CD4-positive, alpha-beta memory T cell (primary cell): ENCODE measurements at regions not wholly inside any gene's neighbourhood (a gene's known extent, or its start where the extent isn't known, plus 50 kb on each side); places are given as distances from the start of the nearest gene placed in this dataset.

Source experiments
- CTCF ChIA-PET: fragments of 350-600 bp; sonication (Branson Sonifier 250); formaldehyde crosslinking; loops from one replicate; lab custom pipeline; 2021; ENCODE audit warnings: inconsistent platforms; ENCODE audit not compliant: partially characterized antibody; lab: Charles Lee
- POLR2A ChIA-PET: fragments of 350-600 bp; sonication (Branson Sonifier 250); formaldehyde crosslinking; loops from one replicate; lab custom pipeline; 2021; ENCODE audit not compliant: partially characterized antibody; lab: Charles Lee
- DNase-seq, 5 donors: peaks; one replicate each; pipeline versions ENCODE4 v3.0.0 to v3.0.0-alpha.2; 2020 to 2022; ENCODE audit warnings: mixed read lengths in 1 of 5
- H3K27ac ChIP-seq: one replicate; pipeline ENCODE4 v1.7.0; 2013; ENCODE audit warnings: low read depth, low read length
- H3K27me3 ChIP-seq: 2 replicates; pipeline ENCODE4 v1.7.0; 2013; ENCODE audit warnings: mild to moderate bottlenecking, low read length, moderate library complexity; ENCODE audit not compliant: insufficient read depth
- H3K36me3 ChIP-seq: 2 replicates; pipeline ENCODE4 v1.7.0; 2013; ENCODE audit warnings: mild to moderate bottlenecking, low read length, moderate library complexity; ENCODE audit not compliant: insufficient read depth
- H3K4me1 ChIP-seq: 2 replicates; pipeline ENCODE4 v1.7.0; 2013; ENCODE audit warnings: mild to moderate bottlenecking, low read length, moderate library complexity; ENCODE audit not compliant: insufficient read depth
- H3K4me3 ChIP-seq, 2 donors: one replicate each; pipeline ENCODE4 v1.7.0; 2013; ENCODE audit warnings: low read length in 2 of 2, mild to moderate bottlenecking in 1 of 2
- H3K9me3 ChIP-seq, 2 donors: one replicate each; pipeline ENCODE4 v1.7.0; 2013; ENCODE audit warnings: low read length in 2 of 2, control low read depth in 1 of 2; ENCODE audit not compliant: control insufficient read depth in 1 of 2
- H3K27ac Mint-ChIP-seq, 7 donors: one replicate each; pipeline ENCODE4 v1.8.0; 2020 to 2021; ENCODE audit warnings: mixed read lengths in 7 of 7, mild to moderate bottlenecking in 6 of 7, inconsistent platforms in 3 of 7, moderate library complexity in 3 of 7
- H3K27me3 Mint-ChIP-seq, 2 donors: one replicate each; pipeline ENCODE4 v1.8.0; 2020 to 2021; ENCODE audit warnings: mixed read lengths in 2 of 2
- H3K36me3 Mint-ChIP-seq, 2 donors: one replicate each; pipeline ENCODE4 v1.8.0; 2020 to 2021; ENCODE audit warnings: mixed read lengths in 2 of 2, inconsistent platforms in 1 of 2, mild to moderate bottlenecking in 1 of 2
- H3K4me1 Mint-ChIP-seq, 4 donors: one replicate each; pipeline ENCODE4 v1.8.0; 2020 to 2021; ENCODE audit warnings: mixed read lengths in 4 of 4, mild to moderate bottlenecking in 1 of 4
- H3K4me3 Mint-ChIP-seq, 8 donors: one replicate each; pipeline ENCODE4 v1.8.0; 2020 to 2021; ENCODE audit warnings: mixed read lengths in 8 of 8, mild to moderate bottlenecking in 7 of 8, moderate library complexity in 6 of 8, inconsistent platforms in 3 of 8
- H3K9me3 Mint-ChIP-seq, 8 donors: one replicate each; pipeline ENCODE4 v1.8.0; 2020 to 2021; ENCODE audit warnings: mixed read lengths in 8 of 8, mild to moderate bottlenecking in 5 of 8, inconsistent platforms in 3 of 8, moderate library complexity in 1 of 8
- intact Hi-C: fragments of 100-400 bp; cut with micrococcal nuclease; formaldehyde crosslinking; loops from one replicate; pipeline ENCODE4 v1.15.1; 2023

GRCh38 chr2:156191527-156191926 lies 141.0 kb downstream of the NR4A2 start:
- intact Hi-C loops = loop anchor here (5.0 kb wide), 1 partner anchor 146 kb away; no protein-coding TSS in a partner anchor
- Mint-ChIP-seq H3K4me1 (no peaks in the 10 kb centered on the region), H3K27me3 (no peaks in the 10 kb centered on the region), H3K27ac (no peak overlapping the region), H3K4me3 (no peak overlapping the region), H3K9me3 (peaks cover 0 to 2% (median 0%) of the 10 kb centered on the region in 8 donors), H3K36me3 (no peaks in the 10 kb centered on the region)
- ChIA-PET CTCF (interaction anchor here (2.6 kb wide), 1 partner anchor 398 kb away, joined by 14 read pairs; no protein-coding TSS in a partner anchor), POLR2A (no interaction called here)
- Histone ChIP-seq H3K27ac (no peak overlapping the region), H3K9me3 (no peaks in the 10 kb centered on the region), H3K36me3 (no peaks in the 10 kb centered on the region), H3K27me3 (no peaks in the 10 kb centered on the region), H3K4me1 (no peaks in the 10 kb centered on the region), H3K4me3 (no peak overlapping the region)
- no peak for DNase-seq

DNA sequence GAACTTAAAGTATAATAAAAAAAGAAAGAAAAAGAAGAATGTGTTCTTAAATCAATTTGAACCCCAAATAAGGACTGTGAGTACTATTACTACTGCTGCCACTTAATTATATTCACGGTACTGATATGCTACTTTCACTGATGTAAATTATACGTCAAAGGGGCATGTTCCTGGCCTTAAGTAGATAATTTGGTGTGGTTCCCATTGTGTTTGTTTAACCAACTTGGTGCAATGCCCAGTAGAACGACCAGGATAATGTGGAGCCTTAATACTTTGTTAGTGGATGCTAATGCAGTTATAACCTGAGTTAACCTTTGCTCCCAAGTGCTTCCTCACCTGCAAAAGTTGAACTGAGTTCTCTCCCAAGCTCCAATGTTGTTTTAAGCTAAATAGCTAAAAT lies 142.0 kb downstream of the NR4A2 start:
- Histone ChIP-seq H3K27ac (no peak overlapping the region), H3K27me3 (no peaks in the 10 kb centered on the region), H3K9me3 (no peaks in the 10 kb centered on the region), H3K4me3 (no peak overlapping the region), H3K36me3 (no peaks in the 10 kb centered on the region), H3K4me1 (no peaks in the 10 kb centered on the region)
- no peaks in the 10 kb centered on the region for H3K36me3 Mint-ChIP-seq
- no peaks in the 10 kb centered on the region for H3K4me1 Mint-ChIP-seq
- peaks cover 0 to 2% (median 0%) of the 10 kb centered on the region in 8 donors for H3K9me3 Mint-ChIP-seq
- peaks cover under 1% of the 10 kb centered on the region in 2 donors for H3K27me3 Mint-ChIP-seq
- ChIA-PET CTCF (interaction anchor here (1.3 kb wide), 1 partner anchor 397 kb away, joined by 3 read pairs; no protein-coding TSS in a partner anchor), POLR2A (no interaction called here)
- no peak overlapping the region for H3K27ac Mint-ChIP-seq
- intact Hi-C loops = loop anchor here (5.0 kb wide), 1 partner anchor 147 kb away; no protein-coding TSS in a partner anchor
- no peak for DNase-seq
- H3K4me3 Mint-ChIP-seq = no peak overlapping the region

GRCh38 chr2:156189584-156189983 lies 142.9 kb downstream of the NR4A2 start:
- CTCF ChIA-PET = interaction anchor here (1.3 kb wide), 1 partner anchor 398 kb away, joined by 3 read pairs; no protein-coding TSS in a partner anchor
- Histone ChIP-seq H3K4me1 (no peaks in the 10 kb centered on the region), H3K27me3 (no peaks in the 10 kb centered on the region), H3K4me3 (no peak overlapping the region), H3K9me3 (no peaks in the 10 kb centered on the region), H3K36me3 (no peaks in the 10 kb centered on the region), H3K27ac (no peak overlapping the region)
- no peak overlapping the region for H3K4me3 Mint-ChIP-seq
- POLR2A ChIA-PET = no interaction called here
- H3K4me1 Mint-ChIP-seq = no peaks in the 10 kb centered on the region
- H3K27me3 Mint-ChIP-seq = peaks cover 1 to 4% of the 10 kb centered on the region in 2 donors
- no peak for DNase-seq
- no peak overlapping the region for H3K27ac Mint-ChIP-seq
- H3K9me3 Mint-ChIP-seq = peaks cover 0 to 2% (median 0%) of the 10 kb centered on the region in 8 donors
- intact Hi-C loops = no loop called here
- H3K36me3 Mint-ChIP-seq = no peaks in the 10 kb centered on the region

GRCh38 chr2:156189143-156189542 lies 143.4 kb downstream of the NR4A2 start:
- Mint-ChIP-seq H3K9me3 (peaks cover 0 to 2% (median 0%) of the 10 kb centered on the region in 8 donors), H3K27ac (no peak overlapping the region), H3K36me3 (no peaks in the 10 kb centered on the region), H3K4me3 (no peak overlapping the region), H3K4me1 (no peaks in the 10 kb centered on the region), H3K27me3 (peaks cover 1 to 7% of the 10 kb centered on the region in 2 donors)
- ChIA-PET CTCF (no interaction called here), POLR2A (no interaction called here)
- Histone ChIP-seq H3K36me3 (no peaks in the 10 kb centered on the region), H3K4me3 (no peak overlapping the region), H3K9me3 (no peaks in the 10 kb centered on the region), H3K27me3 (no peaks in the 10 kb centered on the region), H3K27ac (no peak overlapping the region), H3K4me1 (no peaks in the 10 kb centered on the region)
- no peak for DNase-seq
- intact Hi-C loops = no loop called here

DNA sequence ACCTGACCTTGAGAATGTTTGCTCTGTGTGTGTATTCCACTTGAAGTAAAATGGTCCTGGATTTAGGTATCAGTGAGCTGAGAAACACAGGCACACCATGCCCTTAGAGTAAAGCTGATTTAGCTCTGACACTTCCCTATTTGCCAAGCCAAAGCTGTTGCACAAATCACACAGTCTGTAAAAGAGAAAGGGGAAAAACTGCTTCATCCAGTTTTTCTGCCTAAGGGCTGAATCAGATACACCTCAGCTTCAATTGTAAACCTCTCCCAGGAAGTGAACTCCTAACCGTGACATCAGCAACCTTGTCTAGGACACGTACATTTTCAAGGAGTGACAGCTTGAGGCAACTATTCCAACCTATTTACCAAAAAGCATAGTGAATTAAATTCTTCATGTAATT lies 150.4 kb downstream of the NR4A2 start:
- ChIA-PET CTCF (no interaction called here), POLR2A (no interaction called here)
- no peaks in the 10 kb centered on the region for H3K4me1 Mint-ChIP-seq
- intact Hi-C loops = no loop called here
- no peaks in the 10 kb centered on the region for H3K36me3 ChIP-seq
- no peak overlapping the region for H3K4me3 Mint-ChIP-seq
- no peak for DNase-seq
- no peak overlapping the region for H3K27ac Mint-ChIP-seq
- H3K9me3 ChIP-seq = no peaks in the 10 kb centered on the region
- H3K27me3 ChIP-seq = no peaks in the 10 kb centered on the region
- H3K4me3 ChIP-seq = no peak overlapping the region
- peaks cover 4 to 15% of the 10 kb centered on the region in 2 donors for H3K27me3 Mint-ChIP-seq
- H3K9me3 Mint-ChIP-seq = no peaks in the 10 kb centered on the region
- H3K27ac ChIP-seq = no peak overlapping the region
- no peaks in the 10 kb centered on the region for H3K36me3 Mint-ChIP-seq
- no peaks in the 10 kb centered on the region for H3K4me1 ChIP-seq

DNA sequence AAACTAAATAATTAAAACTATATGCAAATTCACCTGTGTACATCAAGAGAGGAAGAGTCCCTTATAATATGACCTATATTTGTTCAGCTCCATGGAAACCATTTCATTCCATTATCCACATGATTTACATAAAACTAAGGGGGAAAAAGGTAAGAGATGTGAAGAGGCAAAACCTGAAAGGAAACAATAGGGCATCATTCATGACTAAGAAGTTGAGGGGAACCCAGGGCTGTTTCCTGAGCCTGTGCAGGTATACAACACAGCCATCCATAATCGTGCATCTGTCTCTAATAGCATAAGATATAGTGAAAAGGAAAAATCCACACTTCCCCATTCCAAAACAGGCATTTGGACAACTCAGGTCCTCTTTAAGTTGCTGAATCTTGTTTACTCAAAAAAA lies 151.3 kb downstream of the NR4A2 start:
- Mint-ChIP-seq H3K4me1 (no peaks in the 10 kb centered on the region), H3K9me3 (no peaks in the 10 kb centered on the region), H3K36me3 (no peaks in the 10 kb centered on the region), H3K27ac (no peak overlapping the region), H3K27me3 (peaks cover 4 to 15% of the 10 kb centered on the region in 2 donors), H3K4me3 (no peak overlapping the region)
- no peaks in the 10 kb centered on the region for H3K9me3 ChIP-seq
- no peak for DNase-seq
- H3K4me1 ChIP-seq = no peaks in the 10 kb centered on the region
- no peaks in the 10 kb centered on the region for H3K27me3 ChIP-seq
- no peak overlapping the region for H3K4me3 ChIP-seq
- no peaks in the 10 kb centered on the region for H3K36me3 ChIP-seq
- H3K27ac ChIP-seq = no peak overlapping the region
- POLR2A ChIA-PET = no interaction called here
- CTCF ChIA-PET = no interaction called here
- intact Hi-C loops = no loop called here

DNA sequence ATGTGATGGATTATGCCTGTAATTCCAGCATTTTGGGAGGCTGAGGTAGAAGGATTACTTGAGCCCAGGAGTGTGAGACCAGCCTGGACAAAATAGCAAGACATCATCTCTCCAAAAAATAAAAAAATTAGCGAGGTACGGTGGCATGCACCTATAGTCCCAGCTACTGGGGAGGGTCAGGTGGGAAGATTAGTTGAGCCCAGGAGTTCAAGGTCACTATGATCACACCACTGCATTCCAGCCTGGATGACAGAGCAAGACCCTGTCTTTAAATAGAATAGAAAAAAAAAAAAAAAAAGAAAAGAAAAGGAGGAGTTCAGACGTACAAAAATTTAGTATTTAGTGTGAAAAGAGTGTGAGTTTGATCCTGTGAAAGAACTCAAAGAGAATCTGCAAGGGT lies 154.9 kb downstream of the NR4A2 start:
- H3K36me3 Mint-ChIP-seq = no peaks in the 10 kb centered on the region
- H3K27ac Mint-ChIP-seq = no peak overlapping the region
- CTCF ChIA-PET = no interaction called here
- POLR2A ChIA-PET = no interaction called here
- Histone ChIP-seq H3K4me1 (no peaks in the 10 kb centered on the region), H3K4me3 (no peak overlapping the region), H3K27ac (no peak overlapping the region), H3K27me3 (no peaks in the 10 kb centered on the region), H3K9me3 (no peaks in the 10 kb centered on the region), H3K36me3 (no peaks in the 10 kb centered on the region)
- DNase-seq = no peak
- H3K27me3 Mint-ChIP-seq = peaks cover 3 to 16% of the 10 kb centered on the region in 2 donors
- no peak overlapping the region for H3K4me3 Mint-ChIP-seq
- peaks cover 0 to 2% (median 0%) of the 10 kb centered on the region in 8 donors for H3K9me3 Mint-ChIP-seq
- no peaks in the 10 kb centered on the region for H3K4me1 Mint-ChIP-seq
- intact Hi-C loops = no loop called here
